HFFc6 (cell line): ENCODE measurements at regions not wholly inside any gene's neighbourhood (a gene's known extent, or its start where the extent isn't known, plus 50 kb on each side); places are given as distances from the start of the nearest gene placed in this dataset.
"Not testable (repeated sequence)": the region's sequence is repeated elsewhere in the genome, so short reads cannot be mapped to it uniquely, and the experiment has no call there.

Source experiments
- DNase-seq: peaks from one replicate; pipeline ENCODE4 v3.0.0-alpha.2; 2018
- H3K27ac Mint-ChIP-seq: 2 replicates; pipeline ENCODE4 v1.8.0; 2020; ENCODE audit warnings: mild to moderate bottlenecking, mixed read lengths
- H3K27me3 Mint-ChIP-seq: 2 replicates; pipeline ENCODE4 v1.8.0; 2021; ENCODE audit warnings: mild to moderate bottlenecking, moderate library complexity, mixed read lengths; ENCODE audit not compliant: insufficient read depth
- H3K36me3 Mint-ChIP-seq: 2 replicates; pipeline ENCODE4 v1.8.0; 2021; ENCODE audit warnings: low read depth, mixed read lengths
- H3K4me1 Mint-ChIP-seq: 2 replicates; pipeline ENCODE4 v1.8.0; 2020; ENCODE audit warnings: low read depth, mixed read lengths
- H3K4me3 Mint-ChIP-seq: 2 replicates; pipeline ENCODE4 v1.8.0; 2020; ENCODE audit warnings: mild to moderate bottlenecking, moderate library complexity, mixed read lengths
- H3K9me3 Mint-ChIP-seq: 2 replicates; pipeline ENCODE4 v1.8.0; 2020; ENCODE audit warnings: mild to moderate bottlenecking, mixed read lengths
- CTCF ChIP-seq: fragments of 200-600 bp; sonication (generic); IDR thresholded peaks from 2 replicates; pipeline ENCODE4 v1.5.0; 2021; ENCODE audit warnings: antibody characterized with exemption, mild to moderate bottlenecking

GRCh38 chr12:97061171-97061570 lies 154.1 kb downstream of the NEDD1 start:
- Mint-ChIP-seq H3K27ac (no peak overlapping the region), H3K27me3 (peaks cover 1% of the 10 kb centered on the region; the same call in 1 of the 2 replicates)

DNA sequence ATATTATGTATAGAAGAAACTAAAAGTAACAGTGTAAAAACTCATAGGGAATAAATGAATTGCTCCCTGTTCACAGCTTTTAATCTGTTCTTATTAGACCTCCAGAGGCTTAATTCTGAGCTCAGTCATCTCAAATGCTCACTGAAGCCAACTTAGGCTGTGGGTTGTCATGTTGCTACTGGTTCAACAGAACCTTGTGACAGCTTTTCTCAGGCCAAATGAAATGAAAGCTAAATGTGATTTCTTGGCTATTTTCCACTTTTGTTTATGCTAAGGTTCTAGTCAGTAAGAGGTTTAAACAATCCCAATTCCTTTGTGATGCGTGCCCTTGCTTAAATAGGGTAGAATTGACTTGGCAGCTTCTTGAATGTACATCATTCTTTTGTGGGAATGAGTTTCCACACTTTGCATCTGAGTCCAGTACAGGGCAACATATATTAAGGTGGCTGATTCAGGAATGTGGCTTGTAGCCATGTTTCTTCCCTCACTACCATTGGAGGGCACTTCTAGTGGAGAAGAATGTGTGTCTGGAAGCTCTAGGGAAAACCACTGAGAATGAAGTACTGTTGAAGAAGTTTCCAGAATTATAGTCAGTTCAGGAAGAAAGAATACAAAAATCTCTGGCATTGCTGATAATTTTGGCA lies 156.4 kb downstream of the NEDD1 start:
- peaks cover 1% of the 10 kb centered on the region; the same call in 1 of the 2 replicates for H3K27me3 Mint-ChIP-seq
- H3K4me3 Mint-ChIP-seq = no peak overlapping the region
- H3K27ac Mint-ChIP-seq = no peak overlapping the region
- no peaks in the 10 kb centered on the region for H3K9me3 Mint-ChIP-seq
- no peaks in the 10 kb centered on the region for H3K36me3 Mint-ChIP-seq
- TF ChIP-seq CTCF = no peak
- no peaks in the 10 kb centered on the region for H3K4me1 Mint-ChIP-seq
- no peak for DNase-seq

More at GRCh38 chr12:97061171-97061570, 154.1 kb downstream of the NEDD1 start:
- Mint-ChIP-seq H3K36me3 (no peaks in the 10 kb centered on the region), H3K4me1 (no peaks in the 10 kb centered on the region), H3K4me3 (no peak overlapping the region), H3K9me3 (no peaks in the 10 kb centered on the region)
- TF ChIP-seq CTCF = no peak
- no peak for DNase-seq

DNA sequence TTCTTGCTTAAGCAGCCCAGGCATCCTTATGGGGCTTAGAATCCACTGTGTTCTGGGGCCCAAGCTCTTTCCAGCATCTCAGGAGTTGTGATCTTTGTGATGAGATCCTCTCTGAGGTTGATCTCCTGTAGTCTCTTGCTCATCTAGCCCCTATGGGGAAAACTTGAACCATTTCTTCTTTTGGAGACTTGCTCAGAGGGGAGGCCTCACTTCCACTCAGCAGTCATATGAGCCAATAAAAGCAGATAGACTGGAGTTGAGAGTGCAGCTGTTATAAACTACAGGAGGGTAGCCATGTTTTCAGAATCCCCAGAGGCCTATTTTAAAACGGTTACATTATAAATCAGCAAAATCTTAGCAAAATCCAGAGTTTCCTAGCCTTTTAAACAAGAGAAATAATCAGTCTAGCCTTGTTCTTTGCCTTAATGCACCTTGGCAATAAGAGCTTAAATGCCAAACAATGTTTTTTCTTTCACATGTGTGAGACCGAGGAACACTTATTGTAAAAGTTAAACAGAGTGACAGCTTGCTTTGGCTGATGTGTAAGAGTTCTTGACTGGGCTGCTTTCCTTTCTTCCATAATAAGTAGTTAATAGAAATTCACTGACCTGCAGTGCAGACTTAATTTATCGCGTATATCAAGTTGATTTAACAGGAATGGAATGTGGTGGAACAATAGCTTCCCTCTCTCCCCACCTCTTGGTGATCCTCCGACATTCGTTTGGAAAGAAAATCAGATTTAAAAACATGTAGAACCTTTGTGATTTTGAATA lies 168.3 kb downstream of the NEDD1 start:
- H3K4me3 Mint-ChIP-seq = no peak overlapping the region

DNA sequence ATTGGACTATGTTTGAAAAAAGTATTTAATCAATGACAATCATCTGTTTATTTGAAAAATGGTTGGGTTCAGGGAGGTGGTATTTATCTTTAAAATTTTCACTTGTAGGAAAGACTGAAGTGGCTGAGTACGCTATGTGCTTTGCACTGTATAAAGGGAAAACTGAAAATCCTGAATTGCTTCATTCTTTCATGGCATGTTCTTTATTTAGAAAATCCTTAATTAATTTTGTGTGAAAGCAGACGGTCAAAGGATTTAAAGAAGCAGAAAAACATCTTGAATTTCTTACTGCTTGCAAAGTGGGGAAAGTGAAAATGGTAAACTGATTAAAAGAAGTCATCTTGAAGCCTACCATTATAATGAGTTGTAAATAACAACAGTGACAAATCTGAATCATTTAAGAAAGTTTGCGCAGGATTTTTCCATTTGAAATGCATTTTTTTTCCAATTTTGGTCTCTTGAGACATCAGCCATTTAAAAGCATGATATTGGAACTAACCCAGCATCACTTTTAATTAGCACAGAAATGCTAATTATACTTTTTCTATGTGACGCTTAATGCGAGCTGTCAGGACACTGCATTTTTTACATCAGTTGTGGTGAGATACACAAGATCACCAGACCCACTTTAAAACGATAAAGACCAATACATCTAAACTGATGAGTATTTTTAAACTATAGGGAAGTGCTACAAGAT lies 169.0 kb downstream of the NEDD1 start:
- Mint-ChIP-seq H3K27me3 (no peaks in the 10 kb centered on the region), H3K36me3 (no peaks in the 10 kb centered on the region), H3K4me1 (no peaks in the 10 kb centered on the region), H3K9me3 (no peaks in the 10 kb centered on the region), H3K4me3 (no peak overlapping the region), H3K27ac (no peak overlapping the region)
- no peak for DNase-seq
- no peak for TF ChIP-seq CTCF

More for the DNA sequence above, 168.3 kb downstream of the NEDD1 start:
- no peaks in the 10 kb centered on the region for H3K36me3 Mint-ChIP-seq
- no peak for DNase-seq
- H3K4me1 Mint-ChIP-seq = no peaks in the 10 kb centered on the region
- no peak overlapping the region for H3K27ac Mint-ChIP-seq
- H3K9me3 Mint-ChIP-seq = no peaks in the 10 kb centered on the region
- no peaks in the 10 kb centered on the region for H3K27me3 Mint-ChIP-seq
- no peak for TF ChIP-seq CTCF

DNA sequence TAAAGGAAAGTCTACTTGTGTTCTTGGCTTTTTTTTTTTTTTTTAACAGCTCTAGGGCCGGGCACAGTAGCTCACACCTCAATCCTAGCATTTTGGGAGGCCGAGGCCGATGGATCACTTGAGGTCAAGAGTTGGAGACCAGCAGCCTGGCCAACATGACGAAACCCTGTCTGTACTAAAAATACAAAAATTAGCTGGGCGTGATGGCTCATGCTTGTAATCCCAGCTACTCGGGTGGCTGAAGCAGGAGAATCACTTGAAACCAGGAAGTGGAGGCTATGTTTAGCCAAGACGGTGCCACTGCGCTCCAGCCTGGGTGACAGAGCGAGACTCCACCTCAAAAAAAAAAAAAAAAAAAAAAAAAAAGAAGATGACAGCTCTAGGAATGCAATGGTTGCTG lies 169.9 kb downstream of the NEDD1 start:
- H3K27me3 Mint-ChIP-seq, H3K27ac Mint-ChIP-seq, H3K9me3 Mint-ChIP-seq, H3K36me3 Mint-ChIP-seq, H3K4me1 Mint-ChIP-seq, DNase-seq, H3K4me3 Mint-ChIP-seq: not testable (repeated sequence)

- Mint-ChIP-seq H3K9me3 (no peaks in the 10 kb centered on the region), H3K36me3 (no peaks in the 10 kb centered on the region), H3K4me1 (no peaks in the 10 kb centered on the region), H3K27ac (no peak overlapping the region), H3K4me3 (no peak overlapping the region), H3K27me3 (no peaks in the 10 kb centered on the region)
- TF ChIP-seq CTCF = no peak
- no peak for DNase-seq
Measured at GRCh38 chr12:97082029-97082428, 175.0 kb downstream of the NEDD1 start.
